GM23338 (cell line): ENCODE measurements at regions not wholly inside any gene's neighbourhood (a gene's known extent, or its start where the extent isn't known, plus 50 kb on each side); places are given as distances from the start of the nearest gene placed in this dataset.

Experiments used
- ATAC-seq: fragments of 200-7000 bp; cut with Tn5 transposase; 3 replicates; pipeline ENCODE4 v1.9.1; 2020
- DNase-seq: peaks from one replicate; pipeline ENCODE4 v3.0.0-alpha.2; 2015; ENCODE audit warnings: low spot score
- H2AFZ ChIP-seq: fragments of 200-600 bp; sonication (generic); 2 replicates; pipeline ENCODE4 v1.8.0; 2016; ENCODE audit warnings: antibody characterized with exemption, mild to moderate bottlenecking, moderate library complexity
- H3F3A ChIP-seq: fragments of 200-600 bp; sonication (generic); replicated peaks from 2 replicates; pipeline ENCODE4 v1.8.0; 2017; ENCODE audit warnings: antibody characterized with exemption, mixed run types, low read depth
- H3K27ac ChIP-seq: fragments of 200-600 bp; sonication (generic); 2 replicates; pipeline ENCODE4 v1.6.1; 2016; ENCODE audit warnings: low read depth
- H3K27me3 ChIP-seq: fragments of 200-600 bp; sonication (generic); 2 replicates; pipeline ENCODE4 v1.8.0; 2016; ENCODE audit warnings: mild to moderate bottlenecking, mixed run types, moderate library complexity; ENCODE audit not compliant: insufficient read depth
- H3K36me3 ChIP-seq: fragments of 200-600 bp; sonication (generic); 2 replicates; pipeline ENCODE4 v1.8.0; 2016; ENCODE audit warnings: mild to moderate bottlenecking; ENCODE audit not compliant: insufficient read depth
- H3K4me1 ChIP-seq: fragments of 200-600 bp; sonication (generic); 2 replicates; pipeline ENCODE4 v1.8.0; 2016; ENCODE audit warnings: mild to moderate bottlenecking, moderate library complexity; ENCODE audit not compliant: insufficient read depth
- H3K4me2 ChIP-seq: fragments of 200-600 bp; sonication (generic); 2 replicates; pipeline ENCODE4 v1.7.1; 2017; ENCODE audit warnings: mixed run types
- H3K4me3 ChIP-seq: fragments of 200-600 bp; sonication (generic); 2 replicates; pipeline ENCODE4 v1.6.1; 2016; ENCODE audit warnings: mixed run types
- H3K79me2 ChIP-seq: fragments of 200-600 bp; sonication (generic); replicated peaks from 2 replicates; pipeline ENCODE4 v1.8.0; 2017; ENCODE audit warnings: mild to moderate bottlenecking; ENCODE audit not compliant: insufficient read depth
- H3K9me2 ChIP-seq: fragments of 200-600 bp; sonication (generic); 2 replicates; pipeline ENCODE4 v1.8.0; 2017; ENCODE audit not compliant: insufficient read depth
- H4K20me1 ChIP-seq: fragments of 200-600 bp; sonication (generic); replicated peaks from 2 replicates; pipeline ENCODE4 v1.8.0; 2017; ENCODE audit warnings: mild to moderate bottlenecking; ENCODE audit not compliant: insufficient read depth
- H3K27ac Mint-ChIP-seq: 2 replicates; pipeline ENCODE4 v1.8.0; 2020; ENCODE audit warnings: inconsistent platforms, mild to moderate bottlenecking, moderate library complexity, mixed read lengths
- H3K27me3 Mint-ChIP-seq: 3 replicates; pipeline ENCODE4 v1.8.0; 2022; ENCODE audit warnings: low read depth, mild to moderate bottlenecking, moderate library complexity, mixed read lengths, inconsistent platforms; ENCODE audit not compliant: insufficient read depth, poor library complexity
- H3K36me3 Mint-ChIP-seq: 3 replicates; pipeline ENCODE4 v1.8.0; 2021; ENCODE audit warnings: low read depth, mild to moderate bottlenecking, inconsistent platforms, moderate library complexity, mixed read lengths
- H3K4me1 Mint-ChIP-seq: 3 replicates; pipeline ENCODE4 v1.8.0; 2020; ENCODE audit warnings: mild to moderate bottlenecking, inconsistent platforms, mixed read lengths
- H3K4me3 Mint-ChIP-seq: 3 replicates; pipeline ENCODE4 v1.8.0; 2021; ENCODE audit warnings: moderate library complexity, mild to moderate bottlenecking, inconsistent platforms, mixed read lengths
- H3K9me3 Mint-ChIP-seq: 3 replicates; pipeline ENCODE4 v1.8.0; 2020; ENCODE audit warnings: moderate library complexity, mild to moderate bottlenecking, inconsistent platforms, mixed read lengths
- CREB1 ChIP-seq: fragments of 250-450 bp; sonication (Bioruptor Pico); IDR thresholded peaks from 2 replicates; pipeline ENCODE4 v1.5.0; 2020; ENCODE audit warnings: low read depth, mild to moderate bottlenecking, moderate library complexity
- EZH2 ChIP-seq: fragments of 200-600 bp; sonication (generic); IDR thresholded peaks from one replicate; pipeline ENCODE4 v1.8.0; 2017; ENCODE audit warnings: antibody characterized with exemption, mild to moderate bottlenecking, low read depth; ENCODE audit not compliant: unreplicated experiment
- EZH2phosphoT487 ChIP-seq: fragments of 200-600 bp; sonication (generic); IDR thresholded peaks from one replicate; pipeline ENCODE4 v1.8.1; 2018; ENCODE audit warnings: antibody characterized with exemption; ENCODE audit not compliant: unreplicated experiment
- JUNB ChIP-seq: IDR thresholded peaks from one replicate; pipeline ENCODE4 v1.6.1; 2016; ENCODE audit warnings: antibody characterized with exemption; ENCODE audit not compliant: unreplicated experiment
- NANOG ChIP-seq: IDR thresholded peaks from 2 replicates; pipeline ENCODE4 v1.6.1; 2016; ENCODE audit warnings: antibody characterized with exemption, borderline replicate concordance
- POLR2AphosphoS5 ChIP-seq: IDR thresholded peaks from 2 replicates; pipeline ENCODE4 v1.6.1; 2016; ENCODE audit warnings: antibody characterized with exemption, low read depth
- STAT1 ChIP-seq: IDR thresholded peaks from one replicate; pipeline ENCODE4 v1.6.1; 2016; ENCODE audit warnings: antibody characterized with exemption; ENCODE audit not compliant: unreplicated experiment
- ZNF114 ChIP-seq: fragments of 250-450 bp; sonication (Bioruptor Pico); IDR thresholded peaks from 2 replicates; pipeline ENCODE4 v1.5.0; 2020; ENCODE audit warnings: mild to moderate bottlenecking, moderate library complexity
- ZNF331 ChIP-seq: fragments of 250-450 bp; sonication (Bioruptor Pico); IDR thresholded peaks from 2 replicates; pipeline ENCODE4 v1.5.0; 2020; ENCODE audit warnings: low read depth, mild to moderate bottlenecking, moderate library complexity
- TF ChIP-seq, protein P1 (sequence below), 2 experiments: fragments of 200-600 bp in 1 of 2; sonication (generic) in 1 of 2; conservative IDR thresholded peaks; 2 replicates each; pipeline versions ENCODE4 v1.5.1 to v1.6.1; 2016 to 2017; ENCODE audit warnings: antibody characterized with exemption in 2 of 2, low read depth in 2 of 2, mild to moderate bottlenecking in 2 of 2, moderate library complexity in 1 of 2
- TF ChIP-seq, protein P2 (sequence below): IDR thresholded peaks from one replicate; pipeline ENCODE4 v1.6.1; 2018; ENCODE audit warnings: antibody characterized with exemption; ENCODE audit not compliant: unreplicated experiment
- TF ChIP-seq, protein P3 (sequence below): IDR thresholded peaks from 2 replicates; pipeline ENCODE4 v1.6.1; 2016; ENCODE audit warnings: antibody characterized with exemption

DNA sequence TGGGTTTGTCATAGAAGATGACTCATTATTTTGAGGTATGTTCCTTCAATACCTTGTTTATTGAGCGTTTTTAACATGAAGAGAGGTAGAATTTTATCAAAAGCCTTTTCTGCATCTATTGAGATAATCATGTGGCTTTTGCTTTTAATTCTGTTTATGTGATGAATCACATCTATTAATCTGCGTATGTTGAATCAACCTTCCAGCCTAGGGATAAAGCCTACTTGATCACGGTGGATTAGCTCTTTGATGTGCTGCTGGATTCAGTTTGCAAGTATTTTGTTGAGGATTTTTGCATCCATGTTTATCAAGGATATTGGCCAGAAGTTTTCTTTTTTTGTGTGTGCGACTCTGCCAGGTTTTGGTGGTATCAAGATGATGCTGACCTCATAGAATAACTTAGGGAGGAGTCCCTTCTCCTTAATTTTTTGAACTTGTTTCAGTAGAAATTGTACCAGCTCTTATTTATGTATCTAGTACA, 602.6 kb downstream of the SNAPC1 start:
- Histone ChIP-seq H3K9me2 (0 out of 2 replicates have a peak, but pooled peaks cover 7% of the 10 kb centered on the region), H3K4me1 (no peaks in the 10 kb centered on the region), H3K4me2 (no peak overlapping the region), H3K27me3 (no peaks in the 10 kb centered on the region), H3F3A (no peaks in the 10 kb centered on the region), H3K36me3 (no peaks in the 10 kb centered on the region), H3K79me2 (no peaks in the 10 kb centered on the region), H3K4me3 (no peak overlapping the region), H4K20me1 (no peaks in the 10 kb centered on the region), H2AFZ (no peak overlapping the region), H3K27ac (no peak overlapping the region)
- Mint-ChIP-seq H3K27me3 (no peaks in the 10 kb centered on the region), H3K9me3 (no peaks in the 10 kb centered on the region; the same call in 2 of the 3 replicates), H3K4me1 (no peaks in the 10 kb centered on the region), H3K4me3 (no peak overlapping the region), H3K27ac (no peak overlapping the region), H3K36me3 (no peaks in the 10 kb centered on the region)
- ATAC-seq (no peak), DNase-seq (no peak)
- TF ChIP-seq POLR2AphosphoS5 (no peak), STAT1 (no peak), EZH2 (no peak), CREB1 (CRISPR knock-in tag) (no peak), ZNF114 (no peak), NANOG (no peak), EZH2phosphoT487 (no peak), ZNF331 (CRISPR knock-in tag) (no peak)
- TF ChIP-seq, protein P1, sequence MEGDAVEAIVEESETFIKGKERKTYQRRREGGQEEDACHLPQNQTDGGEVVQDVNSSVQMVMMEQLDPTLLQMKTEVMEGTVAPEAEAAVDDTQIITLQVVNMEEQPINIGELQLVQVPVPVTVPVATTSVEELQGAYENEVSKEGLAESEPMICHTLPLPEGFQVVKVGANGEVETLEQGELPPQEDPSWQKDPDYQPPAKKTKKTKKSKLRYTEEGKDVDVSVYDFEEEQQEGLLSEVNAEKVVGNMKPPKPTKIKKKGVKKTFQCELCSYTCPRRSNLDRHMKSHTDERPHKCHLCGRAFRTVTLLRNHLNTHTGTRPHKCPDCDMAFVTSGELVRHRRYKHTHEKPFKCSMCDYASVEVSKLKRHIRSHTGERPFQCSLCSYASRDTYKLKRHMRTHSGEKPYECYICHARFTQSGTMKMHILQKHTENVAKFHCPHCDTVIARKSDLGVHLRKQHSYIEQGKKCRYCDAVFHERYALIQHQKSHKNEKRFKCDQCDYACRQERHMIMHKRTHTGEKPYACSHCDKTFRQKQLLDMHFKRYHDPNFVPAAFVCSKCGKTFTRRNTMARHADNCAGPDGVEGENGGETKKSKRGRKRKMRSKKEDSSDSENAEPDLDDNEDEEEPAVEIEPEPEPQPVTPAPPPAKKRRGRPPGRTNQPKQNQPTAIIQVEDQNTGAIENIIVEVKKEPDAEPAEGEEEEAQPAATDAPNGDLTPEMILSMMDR (conservative IDR thresholded peaks at IDR 0.05; ENCODE audit: low read depth in 2 of 2): no peak
- TF ChIP-seq, protein P2, sequence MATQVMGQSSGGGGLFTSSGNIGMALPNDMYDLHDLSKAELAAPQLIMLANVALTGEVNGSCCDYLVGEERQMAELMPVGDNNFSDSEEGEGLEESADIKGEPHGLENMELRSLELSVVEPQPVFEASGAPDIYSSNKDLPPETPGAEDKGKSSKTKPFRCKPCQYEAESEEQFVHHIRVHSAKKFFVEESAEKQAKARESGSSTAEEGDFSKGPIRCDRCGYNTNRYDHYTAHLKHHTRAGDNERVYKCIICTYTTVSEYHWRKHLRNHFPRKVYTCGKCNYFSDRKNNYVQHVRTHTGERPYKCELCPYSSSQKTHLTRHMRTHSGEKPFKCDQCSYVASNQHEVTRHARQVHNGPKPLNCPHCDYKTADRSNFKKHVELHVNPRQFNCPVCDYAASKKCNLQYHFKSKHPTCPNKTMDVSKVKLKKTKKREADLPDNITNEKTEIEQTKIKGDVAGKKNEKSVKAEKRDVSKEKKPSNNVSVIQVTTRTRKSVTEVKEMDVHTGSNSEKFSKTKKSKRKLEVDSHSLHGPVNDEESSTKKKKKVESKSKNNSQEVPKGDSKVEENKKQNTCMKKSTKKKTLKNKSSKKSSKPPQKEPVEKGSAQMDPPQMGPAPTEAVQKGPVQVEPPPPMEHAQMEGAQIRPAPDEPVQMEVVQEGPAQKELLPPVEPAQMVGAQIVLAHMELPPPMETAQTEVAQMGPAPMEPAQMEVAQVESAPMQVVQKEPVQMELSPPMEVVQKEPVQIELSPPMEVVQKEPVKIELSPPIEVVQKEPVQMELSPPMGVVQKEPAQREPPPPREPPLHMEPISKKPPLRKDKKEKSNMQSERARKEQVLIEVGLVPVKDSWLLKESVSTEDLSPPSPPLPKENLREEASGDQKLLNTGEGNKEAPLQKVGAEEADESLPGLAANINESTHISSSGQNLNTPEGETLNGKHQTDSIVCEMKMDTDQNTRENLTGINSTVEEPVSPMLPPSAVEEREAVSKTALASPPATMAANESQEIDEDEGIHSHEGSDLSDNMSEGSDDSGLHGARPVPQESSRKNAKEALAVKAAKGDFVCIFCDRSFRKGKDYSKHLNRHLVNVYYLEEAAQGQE: no peak

DNA sequence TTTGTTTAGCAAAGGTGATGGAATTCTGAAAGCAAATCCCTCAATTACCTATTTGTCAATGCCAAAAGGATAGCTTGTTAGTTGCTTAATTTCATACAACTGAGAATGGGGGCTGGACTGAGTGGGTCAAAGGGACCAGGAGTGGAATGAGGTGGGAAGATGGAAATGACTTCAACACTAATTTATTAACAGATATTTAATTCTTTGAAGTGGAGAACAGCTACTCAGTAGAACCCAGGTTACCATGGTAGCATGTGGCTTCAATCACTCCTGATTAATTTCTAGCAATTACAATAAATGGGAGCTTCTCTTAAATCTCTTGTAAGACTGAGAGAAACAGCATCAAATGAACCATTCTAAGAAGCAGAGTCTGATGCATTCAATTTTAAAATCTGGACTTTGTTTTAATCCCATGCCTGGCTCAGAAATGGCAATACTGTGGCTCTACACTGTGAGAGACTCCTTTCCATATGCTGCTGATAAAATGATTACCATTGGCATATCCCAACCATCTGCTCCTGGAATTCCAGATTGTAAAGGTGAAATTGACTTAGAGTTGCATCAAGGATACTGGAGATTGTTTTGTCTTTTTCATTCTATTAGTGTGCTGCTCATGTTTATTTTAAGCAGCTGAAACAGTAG, 607.8 kb downstream of the SNAPC1 start:
- H3F3A ChIP-seq: no peaks in the 10 kb centered on the region
- Mint-ChIP-seq H3K27me3 (peaks cover 1% of the 10 kb centered on the region), H3K27ac (no peak overlapping the region), H3K4me3 (no peak overlapping the region), H3K4me1 (no peaks in the 10 kb centered on the region), H3K9me3 (no peaks in the 10 kb centered on the region), H3K36me3 (no peaks in the 10 kb centered on the region)
- no peaks in the 10 kb centered on the region for H4K20me1 ChIP-seq
- no peaks in the 10 kb centered on the region for H3K79me2 ChIP-seq
- ATAC-seq (no peak), DNase-seq (no peak)
- H3K4me1 ChIP-seq: no peaks in the 10 kb centered on the region
- no peaks in the 10 kb centered on the region for H3K36me3 ChIP-seq
- no peak overlapping the region for H3K4me2 ChIP-seq
- H3K9me2 ChIP-seq: 0 out of 2 replicates have a peak, but pooled peaks cover 15% of the 10 kb centered on the region
- H3K27me3 ChIP-seq: no peaks in the 10 kb centered on the region
- H2AFZ ChIP-seq: no peak overlapping the region
- H3K27ac ChIP-seq: no peak overlapping the region
- no peak overlapping the region for H3K4me3 ChIP-seq
- no peak for TF ChIP-seq EZH2phosphoT487
- TF ChIP-seq, protein P3, sequence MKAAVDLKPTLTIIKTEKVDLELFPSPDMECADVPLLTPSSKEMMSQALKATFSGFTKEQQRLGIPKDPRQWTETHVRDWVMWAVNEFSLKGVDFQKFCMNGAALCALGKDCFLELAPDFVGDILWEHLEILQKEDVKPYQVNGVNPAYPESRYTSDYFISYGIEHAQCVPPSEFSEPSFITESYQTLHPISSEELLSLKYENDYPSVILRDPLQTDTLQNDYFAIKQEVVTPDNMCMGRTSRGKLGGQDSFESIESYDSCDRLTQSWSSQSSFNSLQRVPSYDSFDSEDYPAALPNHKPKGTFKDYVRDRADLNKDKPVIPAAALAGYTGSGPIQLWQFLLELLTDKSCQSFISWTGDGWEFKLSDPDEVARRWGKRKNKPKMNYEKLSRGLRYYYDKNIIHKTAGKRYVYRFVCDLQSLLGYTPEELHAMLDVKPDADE: no peak
- no peak for TF ChIP-seq JUNB
- TF ChIP-seq, protein P2: no peak
- no peak for TF ChIP-seq CREB1 (CRISPR knock-in tag)
- no peak for TF ChIP-seq STAT1
- no peak for TF ChIP-seq EZH2
- TF ChIP-seq NANOG: no peak
- TF ChIP-seq ZNF114: no peak
- TF ChIP-seq POLR2AphosphoS5: no peak
